ENCODE measurements at regions not wholly inside any gene's neighbourhood (a gene's known extent, or its start where the extent isn't known, plus 50 kb on each side); places are given as distances from the start of the nearest gene placed in this dataset.
"Not testable (repeated sequence)": the region's sequence is repeated elsewhere in the genome, so short reads cannot be mapped to it uniquely, and the experiment has no call there.

DNA sequence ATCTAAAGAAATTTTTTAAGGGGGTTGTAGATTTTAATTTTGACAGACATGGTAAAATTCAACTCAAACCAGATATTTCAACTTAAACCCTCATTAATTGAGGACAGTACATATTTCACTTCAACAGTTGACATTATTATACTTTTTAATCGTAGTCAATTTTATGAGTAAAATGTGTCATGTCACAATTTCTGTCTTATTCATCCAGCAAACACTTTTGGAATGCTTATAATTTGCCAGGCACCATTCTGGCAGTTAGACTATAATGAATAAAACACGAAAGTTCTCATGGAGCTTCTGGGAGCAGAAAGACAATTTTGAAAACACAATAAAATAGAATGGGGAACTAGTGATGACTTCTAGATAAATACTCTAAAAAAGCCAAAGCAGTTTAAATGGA lies 1094.8 kb downstream of the SUCLG1 start:
- DNase-seq: no peak

DNA sequence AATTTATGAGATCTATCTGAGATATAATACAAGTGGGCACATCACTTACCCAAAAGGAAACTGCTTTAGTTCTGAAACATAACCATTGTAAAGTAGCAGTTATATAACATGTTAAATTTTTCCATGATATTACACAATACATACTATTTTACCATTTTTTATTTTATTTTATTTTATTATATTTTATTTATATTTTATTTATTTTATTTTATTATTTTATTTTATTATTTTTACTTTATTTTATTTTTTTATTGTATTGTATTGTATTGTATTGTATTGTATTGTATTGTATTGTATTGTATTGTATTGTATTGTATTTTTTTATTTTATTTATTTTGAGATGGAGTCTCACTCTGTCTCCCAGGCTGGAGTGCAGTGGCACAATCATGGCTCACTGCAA lies 1095.9 kb downstream of the SUCLG1 start:
- DNase-seq: not testable (repeated sequence)

DNA sequence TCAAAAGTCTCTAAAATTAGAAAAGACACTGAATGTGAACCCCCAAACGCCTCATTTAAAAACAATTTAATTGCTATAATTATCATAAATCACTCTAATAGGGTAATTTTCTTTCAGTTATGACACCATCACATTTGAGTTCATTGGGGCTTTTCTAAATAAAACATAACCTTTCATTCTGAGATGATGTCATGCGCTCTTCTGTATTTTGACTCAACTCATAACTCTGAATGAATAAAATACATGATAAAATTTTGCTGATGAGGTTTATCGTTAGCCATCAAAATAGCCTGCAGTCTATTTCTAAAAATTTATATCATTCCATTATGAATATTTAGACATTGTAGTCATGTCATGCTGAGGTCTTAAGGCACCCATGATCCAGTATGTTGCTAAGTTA lies 1099.7 kb downstream of the SUCLG1 start:
- no peak for DNase-seq

DNA sequence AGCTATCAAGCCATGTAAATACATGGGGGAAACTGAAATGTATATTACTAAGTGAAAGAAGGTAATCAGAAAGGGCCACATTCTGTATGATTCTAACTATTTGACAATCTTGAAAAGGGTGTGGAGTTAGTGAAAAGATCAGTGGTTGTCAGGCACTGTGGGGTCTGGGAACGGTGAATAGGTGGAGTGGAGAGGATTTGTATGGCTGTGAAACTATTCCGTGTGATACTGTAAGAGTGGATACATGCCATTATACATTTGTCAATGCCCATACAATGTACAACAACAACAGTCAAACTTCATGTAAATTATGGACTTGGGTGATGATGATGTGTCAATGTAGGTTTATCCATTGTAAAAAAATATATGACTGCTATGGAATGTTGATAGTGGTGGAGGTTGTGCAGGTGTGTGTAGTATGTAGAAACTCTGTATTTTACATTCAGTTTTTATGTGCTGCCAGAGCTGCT lies 1116.2 kb downstream of the SUCLG1 start:
- DNase-seq: no peak

DNA sequence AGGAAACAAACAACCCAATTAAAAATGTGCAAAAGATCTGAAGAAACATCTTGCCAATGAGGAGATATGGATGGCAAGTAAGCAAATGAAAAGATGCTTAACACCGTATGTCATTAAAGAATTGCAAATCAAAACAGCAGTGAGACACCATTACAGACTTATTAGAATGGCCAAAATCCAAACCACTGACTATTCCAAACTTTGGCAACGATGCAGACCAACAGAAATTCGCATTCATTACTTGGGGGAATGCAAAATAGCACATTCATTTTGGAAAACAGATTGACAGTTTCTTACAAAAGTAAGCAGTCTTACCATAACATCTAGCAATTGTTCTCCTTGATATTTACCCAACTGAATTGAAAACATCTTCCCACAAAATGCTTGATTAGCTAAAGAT lies 1118.7 kb downstream of the SUCLG1 start:
- DNase-seq: no peak

DNA sequence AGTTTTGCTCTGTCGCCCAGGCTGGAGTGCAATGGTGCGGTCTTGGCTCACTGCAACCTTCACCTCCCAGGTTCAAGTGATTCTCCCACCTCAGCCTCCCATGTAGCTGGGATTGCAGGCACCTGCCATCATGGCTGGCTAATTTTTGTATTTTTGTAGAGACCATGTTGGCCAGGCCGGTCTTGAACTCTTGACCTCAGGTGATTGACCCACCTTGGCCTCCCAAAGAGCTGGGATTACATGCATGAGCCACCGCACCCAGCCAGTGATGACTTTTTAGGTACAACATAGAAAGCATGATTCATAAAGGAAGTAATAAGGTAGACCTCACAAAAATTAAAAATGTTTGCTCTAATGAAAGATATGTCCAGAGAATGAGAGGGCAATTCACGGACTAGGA lies 1119.1 kb downstream of the SUCLG1 start:
- DNase-seq: not testable (repeated sequence)

DNA sequence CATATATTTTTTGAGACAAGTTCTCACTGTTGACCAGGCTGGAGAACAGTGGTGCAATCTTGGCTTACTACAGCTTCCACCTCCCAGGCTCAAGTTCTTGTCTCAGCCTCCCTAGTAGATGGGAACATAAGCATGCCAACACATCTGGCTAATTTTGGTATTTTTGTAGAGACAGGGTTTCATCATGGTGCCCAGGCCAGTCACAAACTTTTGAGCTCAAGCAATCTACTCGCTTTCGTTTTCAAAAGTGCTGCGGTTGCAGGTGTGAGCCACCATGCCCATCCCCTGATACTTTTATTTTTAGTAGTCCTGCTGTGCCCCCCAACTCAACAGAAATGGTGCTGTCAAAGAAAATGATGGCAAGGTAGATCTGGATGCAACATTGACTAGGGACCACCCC lies 1127.3 kb downstream of the SUCLG1 start:
- no peak for DNase-seq

DNA sequence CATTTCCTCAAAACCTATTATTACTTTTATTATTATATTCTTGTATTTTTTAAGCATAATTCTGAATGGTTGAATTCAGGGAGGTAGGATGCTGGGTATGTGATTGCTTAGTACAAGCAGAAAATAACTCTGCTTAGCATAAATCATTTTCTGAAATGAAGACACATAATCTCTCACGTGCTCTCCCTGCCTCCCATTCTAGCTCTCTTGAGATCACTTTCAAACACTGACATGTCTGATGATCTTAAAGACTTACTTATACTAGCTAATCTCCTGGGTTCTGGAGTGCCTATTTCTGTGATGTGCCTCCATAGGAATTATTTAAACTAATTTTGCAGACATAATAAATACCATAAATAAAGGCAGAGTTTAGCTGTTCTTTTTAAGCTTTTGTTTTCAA lies 1136.0 kb downstream of the SUCLG1 start:
- no peak for DNase-seq

DNA sequence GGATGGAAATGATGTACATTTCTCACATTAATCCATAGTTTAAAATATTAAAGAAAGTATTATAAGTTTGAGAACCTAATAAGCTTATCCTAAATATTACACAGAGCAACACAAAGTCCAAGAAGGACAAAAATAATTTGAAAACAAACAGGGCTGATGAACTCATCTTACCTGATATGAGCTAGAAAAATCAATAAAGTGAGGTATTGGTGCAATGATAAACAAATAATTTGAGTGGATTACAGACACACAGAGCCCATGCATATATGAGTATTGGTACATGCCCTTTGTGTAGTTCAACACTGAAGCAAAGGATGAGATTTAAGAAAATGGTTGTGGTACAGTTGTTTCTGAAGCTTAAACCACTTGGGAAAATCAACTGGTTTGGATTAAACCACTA lies 1139.0 kb downstream of the SUCLG1 start:
- no peak for DNase-seq

DNA sequence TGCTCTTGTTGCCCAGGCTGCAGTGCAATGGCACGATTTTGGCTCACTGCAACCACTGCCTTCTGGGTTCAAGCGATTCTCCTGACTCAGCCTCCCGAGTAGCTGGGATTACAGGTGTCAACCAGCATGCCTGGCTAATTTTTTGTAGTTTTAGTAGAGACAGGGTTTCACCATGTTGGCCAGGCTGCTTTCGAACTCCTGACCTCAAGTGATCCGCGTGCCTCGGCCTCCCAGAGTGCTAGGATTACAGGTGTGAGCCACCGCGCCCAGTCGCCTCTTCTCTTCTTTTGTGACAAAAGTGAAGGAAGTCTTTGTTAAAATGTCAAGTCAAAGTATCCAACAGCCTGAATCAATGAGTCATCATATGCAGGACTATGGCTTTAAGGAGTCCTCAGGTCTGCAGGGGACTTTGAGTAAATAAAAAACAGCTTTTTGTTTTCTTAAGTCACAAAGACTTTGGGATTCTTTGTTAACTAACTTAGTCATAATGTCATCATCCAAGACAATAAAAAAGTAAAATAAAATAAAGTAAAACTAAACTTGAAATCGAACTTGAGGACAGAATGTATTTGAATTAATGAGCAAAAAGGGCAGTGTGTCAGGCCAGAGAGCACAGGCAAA lies 1153.2 kb downstream of the SUCLG1 start:
- DNase-seq: no peak

DNA sequence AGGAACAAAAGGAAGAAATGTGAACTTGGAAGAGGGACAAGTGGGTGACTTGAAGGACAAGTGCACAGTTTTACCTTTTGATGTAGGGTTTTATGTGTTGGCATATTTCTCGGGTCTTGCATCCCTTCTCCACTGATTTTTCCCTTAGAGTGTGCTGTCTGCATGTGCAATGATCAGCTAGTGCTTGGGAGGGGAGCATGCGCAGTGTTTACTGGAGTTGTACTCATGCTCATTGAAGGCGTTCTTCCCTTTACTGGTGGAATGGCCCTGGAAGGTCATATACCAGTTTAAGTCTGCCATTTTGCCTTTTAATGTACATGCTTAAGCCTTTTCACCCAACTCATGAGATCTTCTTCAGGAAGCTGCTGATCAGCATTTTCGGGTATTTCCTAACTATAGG lies 1168.0 kb downstream of the SUCLG1 start:
- no peak for DNase-seq

DNA sequence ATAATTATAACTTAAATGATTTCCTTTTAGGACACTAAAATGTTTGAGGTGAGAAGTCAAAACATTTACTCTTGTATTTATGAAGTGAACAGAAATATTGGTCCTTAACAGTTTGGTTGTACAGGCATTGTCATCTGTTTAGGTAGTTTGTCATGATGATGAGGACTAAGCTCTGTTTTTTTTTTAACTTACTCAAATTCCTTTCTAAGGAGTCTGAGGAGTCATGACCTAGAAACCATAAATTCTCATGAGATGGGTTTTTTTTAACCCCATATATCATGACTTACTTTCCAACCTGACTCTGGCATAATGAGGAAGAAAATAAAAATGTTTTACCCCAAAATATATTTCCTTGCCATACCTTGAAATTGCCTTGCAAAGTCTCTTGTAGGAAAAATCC lies 1176.2 kb downstream of the SUCLG1 start:
- DNase-seq: no peak

DNA sequence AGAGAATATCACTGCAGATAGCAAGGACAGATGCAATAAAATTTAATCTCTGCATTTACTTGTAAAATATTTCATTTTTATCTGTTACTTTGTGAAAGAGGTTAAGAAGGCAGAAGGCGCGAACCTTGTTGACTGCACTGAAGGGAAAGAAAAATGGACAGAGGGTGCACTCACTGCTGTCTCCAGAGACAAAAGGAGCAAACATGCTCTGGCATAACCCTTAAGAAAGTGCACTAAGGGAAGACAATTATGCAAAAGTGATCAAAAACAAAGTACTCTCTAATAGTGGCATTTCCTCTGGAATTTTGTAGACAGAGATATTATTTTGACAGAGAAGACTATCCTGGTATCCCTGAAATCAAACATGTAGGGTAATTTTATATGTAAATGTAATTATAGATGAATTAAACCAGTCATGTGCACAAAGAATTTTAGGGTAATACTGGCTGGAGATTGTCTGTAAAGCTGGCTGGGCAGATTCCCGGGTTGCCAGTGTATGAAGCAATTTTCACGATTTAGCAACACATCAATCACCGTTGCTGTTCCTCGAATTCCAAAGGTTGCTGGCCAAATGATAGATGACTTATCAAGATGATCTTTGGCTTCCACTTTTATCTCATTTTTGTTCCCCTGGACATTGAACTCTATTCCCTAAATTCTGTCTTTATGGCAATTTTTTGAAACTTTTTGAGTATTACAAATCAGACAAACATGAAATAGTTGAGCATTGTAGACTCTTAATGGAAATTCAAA lies 1176.9 kb downstream of the SUCLG1 start:
- no peak for DNase-seq

DNA sequence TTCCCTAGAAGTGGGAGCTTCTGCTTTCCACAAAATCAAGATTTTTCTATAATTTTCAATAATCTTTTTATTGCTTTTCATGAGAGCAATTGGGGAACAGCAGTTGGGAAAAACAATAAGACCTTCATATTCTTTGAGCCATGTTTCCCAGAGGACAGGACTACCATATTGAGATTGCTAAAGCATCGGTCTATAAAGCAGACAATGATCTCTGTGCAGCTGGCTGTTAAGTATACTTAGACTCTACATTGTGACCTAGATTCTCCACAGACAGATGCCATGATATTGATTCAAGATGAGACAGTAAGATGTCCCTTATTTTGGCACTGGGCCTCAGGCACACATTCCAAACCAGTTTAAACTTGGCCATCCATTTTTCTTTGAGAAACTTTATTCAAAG lies 1178.7 kb downstream of the SUCLG1 start:
- DNase-seq: no peak

DNA sequence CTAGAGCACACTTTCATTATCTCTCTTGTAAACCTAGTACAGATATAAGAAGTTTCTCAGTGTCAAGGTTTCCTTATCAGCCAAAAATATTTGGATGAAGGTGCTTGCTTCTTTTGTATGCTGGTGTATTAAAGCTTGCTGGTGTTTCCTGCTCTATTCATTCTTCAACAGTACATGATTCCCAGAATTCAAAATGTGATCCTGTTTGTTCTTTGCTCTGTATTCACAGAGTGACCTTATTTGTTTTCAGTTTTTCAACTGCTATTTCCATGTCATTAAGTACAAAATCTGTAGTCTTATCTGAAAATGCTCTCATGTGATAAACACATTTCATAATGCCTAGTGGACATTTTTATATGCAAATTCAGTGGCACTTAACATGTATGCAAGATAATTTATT lies 1185.8 kb downstream of the SUCLG1 start:
- no peak for DNase-seq

DNA sequence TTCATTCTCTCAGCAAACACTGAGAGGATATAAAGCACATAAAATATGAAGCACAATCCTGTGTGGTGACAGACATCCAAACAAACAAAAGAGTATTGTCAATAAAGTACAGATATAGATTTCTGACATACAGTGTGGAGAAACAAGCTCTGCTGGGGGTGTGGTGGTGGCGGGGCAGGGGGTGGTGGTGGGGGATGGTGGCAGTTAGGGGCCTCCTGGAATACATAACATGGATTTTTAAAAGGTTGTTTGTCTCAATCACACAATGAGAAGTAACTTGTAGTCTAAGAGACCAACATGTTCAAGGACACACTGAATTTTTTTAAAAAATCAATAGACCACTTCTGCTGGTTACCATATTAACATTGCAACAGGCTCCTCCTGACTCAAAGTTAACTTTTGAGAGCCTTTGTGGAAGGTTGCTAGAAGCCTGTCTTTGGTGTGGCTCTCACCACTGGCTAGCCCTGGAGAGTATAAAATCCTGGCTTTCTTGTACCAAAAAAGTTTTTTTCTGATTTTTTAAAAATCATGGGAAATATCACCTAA lies 1197.4 kb downstream of the SUCLG1 start:
- no peak for DNase-seq

DNA sequence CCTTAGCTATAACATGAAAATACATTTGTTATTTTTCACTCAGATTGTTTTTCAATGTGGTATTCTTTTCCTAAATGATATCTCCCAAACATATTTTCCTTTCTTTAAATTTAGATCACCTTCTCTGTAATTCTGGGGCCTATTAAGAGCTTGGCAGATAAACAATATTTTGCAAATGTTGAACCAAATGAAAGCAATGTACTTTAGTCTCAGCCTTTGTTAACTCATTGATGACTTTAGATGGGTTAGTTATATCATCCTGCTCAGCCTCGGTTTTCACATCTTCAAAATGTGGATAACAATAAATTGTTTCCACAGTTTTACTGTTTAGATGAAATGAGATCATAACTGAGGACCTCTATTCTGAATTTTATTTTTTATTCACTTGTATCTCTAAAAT lies 1205.2 kb downstream of the SUCLG1 start:
- no peak for DNase-seq

DNA sequence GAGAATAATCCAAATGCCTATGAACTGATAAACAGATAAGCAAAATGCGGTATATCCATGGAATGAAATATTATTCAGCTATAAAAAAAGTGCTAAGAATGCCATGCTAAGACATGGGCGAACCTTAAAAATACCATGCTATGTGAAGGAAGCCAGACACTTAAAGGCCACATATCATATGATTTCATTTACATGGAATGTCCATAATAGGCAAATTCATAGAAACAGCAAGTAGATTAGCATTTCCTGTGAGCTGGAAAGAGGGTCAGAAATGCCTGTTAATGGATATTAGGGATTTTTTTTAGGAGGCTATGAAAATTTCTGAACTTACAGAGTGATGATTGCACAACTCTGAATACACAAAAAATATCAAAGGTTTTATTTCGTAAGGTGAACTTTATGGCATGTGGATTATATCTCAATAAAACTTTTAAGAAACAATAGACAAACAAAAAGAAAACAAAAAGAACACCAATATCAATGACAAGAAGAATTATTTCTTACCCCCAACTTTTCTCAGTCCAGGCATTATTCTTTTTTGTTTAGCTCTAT lies 1207.7 kb downstream of the SUCLG1 start:
- no peak for DNase-seq

DNA sequence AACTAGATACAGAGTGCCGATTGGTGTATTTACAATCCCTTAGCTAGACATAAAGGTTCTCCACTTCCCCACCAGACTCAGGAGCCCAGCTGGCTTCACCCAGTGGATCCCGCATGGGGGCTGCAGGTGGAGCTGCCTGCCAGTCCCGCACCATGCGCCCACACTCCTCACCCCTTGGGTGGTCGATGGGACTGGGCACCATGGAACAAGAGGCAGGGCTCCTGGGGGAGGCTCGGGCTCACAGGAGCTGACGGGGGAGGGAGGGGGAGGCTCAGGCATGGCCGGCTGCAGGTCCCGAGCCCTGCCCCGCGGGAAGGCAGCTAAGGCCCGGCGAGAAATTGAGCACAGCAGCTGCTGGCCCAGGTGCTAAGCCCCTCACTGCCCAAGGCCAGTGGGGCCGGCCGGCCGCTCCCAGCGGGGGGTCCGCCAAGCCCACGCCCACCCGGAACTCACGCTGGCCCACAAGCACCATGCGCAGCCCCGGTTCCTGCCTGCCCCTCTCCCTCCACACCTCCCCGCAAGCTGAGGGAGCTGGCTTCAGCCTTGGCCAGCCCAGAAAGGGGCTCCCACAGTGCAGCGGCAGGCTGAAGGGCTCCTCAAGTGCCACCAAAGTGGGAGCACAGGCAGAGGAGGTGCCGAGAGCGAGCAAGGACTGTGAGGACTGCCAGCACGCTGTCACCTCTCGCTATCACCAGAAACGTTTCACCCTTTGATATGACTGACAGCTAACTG lies 1213.1 kb downstream of the SUCLG1 start:
- DNase-seq: not testable (repeated sequence)

DNA sequence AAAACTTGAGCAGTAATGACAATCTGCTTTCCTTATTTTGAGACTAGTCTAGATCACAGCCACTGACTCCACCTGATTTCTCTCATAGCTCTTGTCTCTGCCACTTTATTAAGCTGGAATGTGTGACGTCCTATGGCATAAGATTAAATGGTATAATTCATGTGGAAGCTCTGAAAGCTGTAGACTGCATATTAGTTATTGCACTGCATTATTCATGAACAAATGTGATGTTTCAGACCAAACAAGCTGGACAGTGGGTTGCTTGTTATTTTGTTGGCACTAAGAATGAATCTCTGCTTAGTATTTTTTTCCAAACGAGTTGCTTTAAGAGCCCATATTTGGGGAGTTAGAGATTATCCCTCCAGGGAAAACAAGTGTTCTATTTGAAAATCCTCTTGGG lies 1218.5 kb downstream of the SUCLG1 start:
- no peak for DNase-seq

DNA sequence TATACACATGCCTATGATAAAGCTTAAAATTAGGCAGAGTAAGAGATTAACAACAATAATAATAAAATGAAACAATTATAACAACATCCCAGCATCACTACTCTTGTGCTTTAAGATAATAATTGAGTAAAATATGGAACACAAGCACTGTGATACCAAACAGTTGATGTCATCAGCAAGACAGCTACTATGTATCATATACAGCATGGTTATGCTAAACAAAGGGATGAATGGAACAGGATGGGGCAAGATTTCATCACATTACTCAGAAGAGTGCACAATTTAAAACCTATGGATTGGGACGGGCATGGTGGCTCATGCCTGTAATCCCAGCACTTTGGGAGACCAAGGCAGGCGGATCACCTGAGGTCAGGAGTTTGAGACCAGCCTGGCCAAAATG lies 1221.0 kb downstream of the SUCLG1 start:
- DNase-seq: no peak

DNA sequence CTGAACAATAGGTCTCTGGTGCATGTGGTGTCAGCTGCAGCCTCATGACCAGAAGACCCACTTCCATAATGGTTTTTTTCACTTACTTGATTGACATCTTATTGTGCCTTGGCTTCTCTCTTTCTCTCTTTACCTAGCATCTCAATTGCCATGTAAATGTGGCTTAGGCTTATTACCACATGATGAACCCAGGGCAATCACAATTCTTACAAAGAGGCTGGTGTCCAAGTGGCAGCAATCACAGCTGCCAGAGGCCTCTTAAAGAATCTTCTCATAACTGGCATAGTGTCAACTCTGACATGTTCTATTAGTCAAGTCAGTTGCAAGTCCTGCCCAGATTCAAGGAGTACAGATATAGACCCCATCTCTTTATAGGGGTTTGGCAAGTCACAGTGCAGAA lies 1224.8 kb downstream of the SUCLG1 start:
- DNase-seq: no peak

DNA sequence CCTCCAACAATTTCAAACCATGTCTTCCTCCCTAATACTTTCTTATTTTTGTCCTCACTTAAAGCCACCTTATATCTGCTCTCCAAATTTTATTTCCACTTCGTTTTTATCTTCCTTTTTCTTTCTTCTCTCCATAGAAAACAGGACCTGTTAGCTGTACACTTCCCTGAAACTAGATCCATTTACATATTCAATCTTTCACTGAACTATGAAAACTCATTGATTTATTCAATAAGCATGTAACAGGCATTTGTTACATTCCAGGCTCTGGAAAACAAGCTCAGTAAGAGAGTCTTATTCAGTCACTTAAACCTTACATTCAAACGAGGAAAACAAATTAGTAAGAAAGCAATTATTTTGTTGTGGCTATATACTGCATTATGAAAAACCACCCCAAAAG lies 1225.3 kb downstream of the SUCLG1 start:
- DNase-seq: no peak

DNA sequence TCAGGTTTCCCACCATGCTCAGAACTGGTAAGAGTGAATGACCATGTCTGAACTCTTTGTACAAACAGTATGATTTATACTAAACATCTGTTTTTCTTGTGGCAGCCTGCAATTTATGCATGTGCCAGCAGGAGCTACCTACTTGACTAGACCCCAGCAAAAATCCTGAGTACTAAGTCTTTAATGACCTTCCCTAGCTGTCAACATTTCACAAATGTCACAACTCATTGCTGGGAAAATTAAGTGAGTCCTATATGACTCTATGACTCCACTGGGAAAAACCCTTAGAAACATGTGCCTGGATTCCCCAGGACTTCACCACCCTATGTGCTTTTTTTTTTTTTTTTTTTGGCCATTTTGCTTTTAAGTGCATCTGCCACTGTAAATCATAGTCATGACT lies 1225.8 kb downstream of the SUCLG1 start:
- DNase-seq: no peak
